ENCODE measurements at regions not wholly inside any gene's neighbourhood (a gene's known extent, or its start where the extent isn't known, plus 50 kb on each side); places are given as distances from the start of the nearest gene placed in this dataset.
"Not testable (repeated sequence)": the region's sequence is repeated elsewhere in the genome, so short reads cannot be mapped to it uniquely, and the experiment has no call there.

GRCh38 chr13:50485979-50486935 lies 357.2 kb downstream of the DLEU7 start:
- ATAC-seq (no peak), DNase-seq (ENCODE audit: missing footprints) (no peak)
- intact Hi-C loops (cut with DNase I), result no loop called here

DNA sequence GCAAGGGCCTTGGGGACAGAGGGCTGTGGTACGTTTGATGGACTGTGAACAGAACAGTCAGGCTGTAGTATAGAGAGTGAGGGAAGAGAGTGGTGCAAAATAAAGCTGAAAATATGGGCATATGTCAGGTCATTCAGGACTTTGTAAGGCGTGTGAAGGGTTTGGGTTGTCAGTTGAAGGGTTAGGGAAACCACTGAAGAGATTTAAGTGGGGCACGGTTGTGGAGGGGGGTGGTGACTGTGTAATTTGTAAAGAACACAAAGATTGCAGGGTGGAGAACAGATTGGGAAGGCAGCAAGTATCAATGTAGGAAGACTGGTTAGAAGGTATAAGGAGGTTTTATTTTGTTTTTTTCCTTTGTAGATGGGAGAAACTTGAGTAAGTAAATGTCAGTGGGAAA lies 349.8 kb downstream of the DLEU7 start:
- intact Hi-C loops (cut with DNase I), result no loop called here
- ATAC-seq (no peak), DNase-seq (ENCODE audit: missing footprints) (no peak)

DNA sequence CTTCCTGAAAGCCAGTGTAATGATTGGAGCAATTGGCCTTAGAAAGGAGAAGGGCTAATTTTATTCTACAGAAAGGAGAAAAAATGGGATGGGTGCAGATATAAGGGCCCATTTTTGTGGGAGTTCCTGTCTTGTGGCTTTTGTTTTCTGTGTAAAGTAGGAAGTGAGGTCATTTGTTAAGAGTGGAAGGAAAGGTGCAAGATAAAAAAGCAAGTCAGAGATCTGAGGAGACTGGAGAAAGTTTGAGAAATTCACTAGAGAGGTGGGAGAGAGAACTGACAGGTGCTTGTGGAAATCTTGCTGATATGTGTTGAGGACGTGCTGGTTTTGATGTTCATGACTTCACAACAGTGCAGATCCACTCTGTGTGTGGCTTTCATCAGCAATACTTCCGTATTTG lies 349.4 kb downstream of the DLEU7 start:
- ATAC-seq (no peak), DNase-seq (ENCODE audit: missing footprints) (no peak)
- intact Hi-C loops (cut with DNase I), result no loop called here

GRCh38 chr13:50503212-50503611 lies 340.3 kb downstream of the DLEU7 start:
- ATAC-seq; intact Hi-C loops (cut with DNase I); DNase-seq (ENCODE audit: missing footprints): not testable (repeated sequence)

GRCh38 chr13:50509167-50509566 lies 334.3 kb downstream of the DLEU7 start:
- ATAC-seq (no peak), DNase-seq (ENCODE audit: missing footprints) (no peak)
- intact Hi-C loops (cut with DNase I), result no loop called here

- intact Hi-C loops (cut with DNase I), result loop anchor here (5.0 kb wide), 1 partner anchor 388 kb away; no protein-coding TSS in a partner anchor
- ATAC-seq, result no peak
Observed at GRCh38 chr13:50509771-50510441, 333.6 kb downstream of the DLEU7 start.

DNA sequence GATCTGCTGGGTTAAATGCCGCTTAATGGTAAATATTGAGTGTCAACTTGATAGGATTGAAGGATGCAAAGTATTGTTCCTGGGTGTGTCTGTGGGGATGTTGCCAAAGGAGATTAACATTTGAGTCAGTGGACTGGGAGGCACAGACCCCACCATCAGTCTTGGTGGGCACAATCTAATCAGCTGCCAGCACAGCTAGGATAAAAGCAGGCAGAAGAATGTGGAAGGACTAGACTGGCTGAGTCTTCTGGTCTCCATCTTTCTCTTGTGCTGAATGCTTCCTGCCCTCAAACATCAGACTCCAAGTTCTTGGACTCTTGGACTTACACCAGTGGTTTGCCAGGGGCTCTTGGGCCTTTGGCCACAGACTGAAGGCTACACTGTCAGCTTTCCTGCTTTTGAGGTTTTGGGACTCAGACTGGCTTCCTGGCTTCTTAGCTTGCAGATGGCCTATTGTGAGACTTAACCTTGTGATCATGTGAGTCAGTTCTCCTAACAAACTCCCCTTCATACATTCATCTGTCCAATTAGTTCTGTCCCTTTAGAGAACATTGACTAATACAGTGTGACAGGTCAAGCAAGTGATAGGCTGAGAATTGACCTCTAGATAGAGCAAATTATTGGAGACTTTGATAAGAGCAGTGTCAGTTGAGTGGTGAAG lies 332.5 kb downstream of the DLEU7 start:
- intact Hi-C loops (cut with DNase I), result loop anchor here (5.0 kb wide), 1 partner anchor 389 kb away; no protein-coding TSS in a partner anchor
- ATAC-seq; DNase-seq (ENCODE audit: missing footprints): not testable (repeated sequence)

More at GRCh38 chr13:50509771-50510441, 333.6 kb downstream of the DLEU7 start:
- no peak for DNase-seq (ENCODE audit: missing footprints)

GRCh38 chr13:50511877-50512341 lies 331.6 kb downstream of the DLEU7 start:
- DNase-seq (ENCODE audit: missing footprints), result no peak
- intact Hi-C loops (cut with DNase I), result loop anchor here (5.0 kb wide), 1 partner anchor 390 kb away; no protein-coding TSS in a partner anchor
- ATAC-seq, result peak; percentile 37

- intact Hi-C loops (cut with DNase I), result loop anchor here (5.0 kb wide), 1 partner anchor 390 kb away; no protein-coding TSS in a partner anchor
Observed at GRCh38 chr13:50512474-50513299, 330.8 kb downstream of the DLEU7 start.

DNA sequence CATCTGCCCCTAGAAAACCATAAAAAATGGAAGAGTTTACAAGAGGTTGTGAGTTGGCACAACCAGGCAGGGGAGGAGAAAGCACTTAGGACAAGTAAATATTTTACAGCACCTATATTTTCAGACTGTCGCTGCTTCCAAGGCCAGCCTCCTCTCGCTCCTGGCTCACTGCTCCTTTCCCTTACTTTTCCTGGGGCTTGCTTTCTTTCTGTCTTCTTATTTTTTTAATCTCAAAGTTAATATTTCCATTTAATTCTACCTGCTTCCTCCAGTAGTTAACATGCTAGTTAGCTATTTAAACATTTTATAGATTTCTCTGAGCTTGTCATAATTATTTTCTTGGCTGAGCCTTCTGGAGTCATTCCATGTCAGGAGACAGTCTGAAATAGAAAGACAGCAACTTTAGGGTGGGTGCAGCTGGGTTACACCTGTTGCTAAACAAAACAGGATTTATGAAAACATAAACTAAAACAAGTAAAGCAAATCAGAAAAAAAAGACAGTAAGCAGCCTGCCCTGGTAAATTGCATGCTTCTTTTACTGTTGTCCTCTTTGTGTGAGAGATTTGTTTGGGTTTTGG lies 330.1 kb downstream of the DLEU7 start:
- DNase-seq (ENCODE audit: missing footprints) (no peak), ATAC-seq (peak; percentile 17)
- intact Hi-C loops (cut with DNase I), result loop anchor here (5.0 kb wide), 1 partner anchor 391 kb away; no protein-coding TSS in a partner anchor

More at GRCh38 chr13:50512474-50513299, 330.8 kb downstream of the DLEU7 start:
- ATAC-seq (peak; percentile 85), DNase-seq (ENCODE audit: missing footprints) (peak; percentile 78)

DNA sequence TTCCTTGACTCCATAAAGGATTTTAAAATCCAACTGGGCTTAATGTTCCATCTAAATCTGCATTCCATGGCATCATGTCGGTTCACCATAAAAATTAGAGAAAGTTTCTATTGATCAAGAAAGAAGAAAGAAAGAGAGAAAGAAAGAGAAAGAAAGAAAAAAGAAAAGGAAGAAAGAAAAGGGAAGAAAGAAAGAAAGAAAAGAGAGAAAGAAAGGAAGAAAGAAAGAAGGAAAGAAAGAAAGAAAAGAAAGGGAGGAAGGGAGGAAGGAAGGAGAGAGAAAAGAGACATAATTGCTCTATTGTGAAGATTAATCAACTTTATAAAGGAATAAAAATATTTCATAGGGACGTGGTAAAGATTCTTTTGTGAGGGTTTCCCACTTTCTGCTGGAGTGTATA lies 329.2 kb downstream of the DLEU7 start:
- intact Hi-C loops (cut with DNase I), result loop anchor here (5.0 kb wide), 1 partner anchor 392 kb away; no protein-coding TSS in a partner anchor
- ATAC-seq (no peak), DNase-seq (ENCODE audit: missing footprints) (no peak)

DNA sequence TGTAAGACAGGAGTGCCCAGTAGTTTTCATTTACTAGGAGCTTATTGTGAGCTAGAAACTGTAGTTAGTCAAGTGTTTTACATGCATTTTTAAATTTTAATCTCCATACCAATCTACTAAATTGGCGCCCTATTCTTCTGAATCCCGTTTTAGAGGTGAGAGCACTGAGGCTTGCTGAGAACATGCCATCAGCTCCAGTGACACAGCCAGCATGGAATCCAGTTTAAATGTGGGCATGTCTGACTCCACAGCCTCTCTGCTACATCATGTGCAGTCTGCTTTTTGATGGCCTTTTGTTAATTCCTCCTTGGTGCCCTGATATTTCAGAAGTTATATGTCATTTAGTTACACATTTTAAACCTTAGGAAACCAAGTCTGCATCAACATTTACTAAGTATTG lies 325.4 kb downstream of the DLEU7 start:
- no peak for ATAC-seq
- intact Hi-C loops (cut with DNase I), result no loop called here

GRCh38 chr13:50518781-50519201 lies 324.7 kb downstream of the DLEU7 start:
- ATAC-seq, result no peak
- intact Hi-C loops (cut with DNase I), result no loop called here
- DNase-seq (ENCODE audit: missing footprints), result no peak

More for the DNA sequence above, 325.4 kb downstream of the DLEU7 start:
- no peak for DNase-seq (ENCODE audit: missing footprints)

GRCh38 chr13:50519866-50520265 lies 323.6 kb downstream of the DLEU7 start:
- DNase-seq (ENCODE audit: missing footprints), result no peak
- ATAC-seq, result no peak
- intact Hi-C loops (cut with DNase I), result no loop called here

- DNase-seq (ENCODE audit: missing footprints) (no peak), ATAC-seq (no peak)
- intact Hi-C loops (cut with DNase I), result no loop called here
Observed at GRCh38 chr13:50521006-50521830, 322.3 kb downstream of the DLEU7 start.

GRCh38 chr13:50521831-50522149 lies 321.7 kb downstream of the DLEU7 start:
- DNase-seq (ENCODE audit: missing footprints), result no peak
- peak; percentile 55 for ATAC-seq
- intact Hi-C loops (cut with DNase I), result no loop called here

DNA sequence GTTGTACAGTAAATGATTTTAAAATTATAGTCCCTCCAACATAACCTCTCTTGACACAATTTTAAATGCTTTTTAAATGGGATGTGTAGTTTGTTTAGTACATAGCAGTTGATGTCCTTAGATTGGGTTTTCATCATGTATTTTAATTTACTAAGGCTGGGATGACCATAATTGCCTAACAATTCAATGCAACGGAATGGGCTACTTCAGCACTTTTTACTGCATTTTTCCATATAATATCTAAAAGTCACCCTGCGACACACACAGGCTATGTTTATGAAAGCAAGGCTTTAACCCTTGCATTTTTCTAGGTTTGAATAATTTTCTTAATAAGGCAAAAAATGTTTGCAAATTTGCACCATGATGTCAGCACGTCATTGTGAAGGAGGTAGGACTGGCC lies 321.0 kb downstream of the DLEU7 start:
- no peak for ATAC-seq
- no peak for DNase-seq (ENCODE audit: missing footprints)
- intact Hi-C loops (cut with DNase I), result no loop called here

Data from Right ventricle myocardium inferior (tissue), 1 donor.